HPDE6-E6E7 (cell line): ENCODE measurements at regions not wholly inside any gene's neighbourhood (a gene's known extent, or its start where the extent isn't known, plus 50 kb on each side); places are given as distances from the start of the nearest gene placed in this dataset.
"Not testable (repeated sequence)": the region's sequence is repeated elsewhere in the genome, so short reads cannot be mapped to it uniquely, and the experiment has no call there.

ENCODE experiments used
- DNase-seq: peaks from one replicate; pipeline ENCODE4 v3.0.0; 2011; ENCODE audit warnings: missing footprints; ENCODE audit errors: extremely low spot score

- no peak for DNase-seq
These were observed 215.0 kb downstream of the IL15 start for GRCh38 chr4:141851246-141851891.

- DNase-seq: no peak
These were observed 216.8 kb downstream of the IL15 start for GRCh38 chr4:141853091-141853764.

GRCh38 chr4:141858437-141858836 lies 222.1 kb downstream of the IL15 start:
- DNase-seq: no peak

- DNase-seq: peak; percentile 34
These were observed 224.6 kb downstream of the IL15 start for GRCh38 chr4:141860974-141861373.

GRCh38 chr4:141870152-141870551 lies 233.8 kb downstream of the IL15 start:
- no peak for DNase-seq

GRCh38 chr4:141871086-141871770 lies 234.8 kb downstream of the IL15 start:
- DNase-seq: no peak

GRCh38 chr4:141882650-141883049 lies 246.3 kb downstream of the IL15 start:
- DNase-seq: not testable (repeated sequence)

GRCh38 chr4:141884070-141884469 lies 247.7 kb downstream of the IL15 start:
- no peak for DNase-seq

GRCh38 chr4:141885112-141885511 lies 248.7 kb downstream of the IL15 start:
- DNase-seq: no peak

GRCh38 chr4:141890279-141890678 lies 253.9 kb downstream of the IL15 start:
- DNase-seq: no peak

GRCh38 chr4:141891260-141892120 lies 255.1 kb downstream of the IL15 start:
- no peak for DNase-seq

- no peak for DNase-seq
These were observed 260.3 kb downstream of the IL15 start for GRCh38 chr4:141896687-141897086.

GRCh38 chr4:141898346-141898745 lies 262.0 kb downstream of the IL15 start:
- DNase-seq: no peak

GRCh38 chr4:141899103-141899502 lies 262.7 kb downstream of the IL15 start:
- no peak for DNase-seq

GRCh38 chr4:141899541-141899940 lies 263.2 kb downstream of the IL15 start:
- no peak for DNase-seq

- no peak for DNase-seq
These were observed 264.5 kb downstream of the IL15 start for GRCh38 chr4:141900856-141901255.

GRCh38 chr4:141905751-141906150 lies 269.4 kb downstream of the IL15 start:
- no peak for DNase-seq

GRCh38 chr4:141909541-141909940 lies 273.2 kb downstream of the IL15 start:
- DNase-seq: no peak

- no peak for DNase-seq
These were observed 276.4 kb downstream of the IL15 start for GRCh38 chr4:141912831-141913230.

- no peak for DNase-seq
These were observed 277.5 kb downstream of the IL15 start for GRCh38 chr4:141913928-141914327.

GRCh38 chr4:141914746-141915145 lies 278.4 kb downstream of the IL15 start:
- DNase-seq: no peak

- DNase-seq: no peak
These were observed 283.3 kb downstream of the IL15 start for GRCh38 chr4:141919649-141920048.
